Activated effector memory CD4-positive, alpha-beta T cell treated with anti-CD3 and anti-CD28 coated beads, Interleukin-2, amount 50 U/mL, for 16 hours (primary cell): ENCODE measurements at regions not wholly inside any gene's neighbourhood (a gene's known extent, or its start where the extent isn't known, plus 50 kb on each side); places are given as distances from the start of the nearest gene placed in this dataset.
A peak's percentile ranks its signal among the peaks of the same experiment; 100 is the strongest.

Experiments used
- DNase-seq: peaks from one replicate; pipeline ENCODE4 v3.0.0-alpha.2; 2020

DNA sequence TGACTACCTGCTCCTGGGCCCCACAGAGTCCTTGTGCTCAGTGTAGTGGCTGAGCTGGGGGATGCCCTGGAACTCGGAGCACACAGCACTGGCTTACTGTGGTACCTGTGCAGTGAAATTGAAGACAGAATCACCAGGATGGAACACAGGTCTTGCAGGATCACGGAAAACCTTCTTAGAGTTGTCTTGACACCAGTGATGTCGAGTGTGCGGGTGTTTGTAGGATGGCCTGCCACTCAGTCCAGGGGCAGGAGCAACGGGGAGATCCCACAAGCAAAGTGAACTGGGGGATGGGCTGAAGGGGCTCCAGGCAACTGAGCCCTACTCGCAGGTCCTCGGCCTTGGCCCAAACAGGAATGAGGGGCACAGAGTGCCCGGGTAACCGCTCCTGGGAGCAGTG lies 122.2 kb upstream of the SERF1A start:
- peak; percentile 1 for DNase-seq
